HCT116 (cell line): ENCODE measurements at regions not wholly inside any gene's neighbourhood (a gene's known extent, or its start where the extent isn't known, plus 50 kb on each side); places are given as distances from the start of the nearest gene placed in this dataset.

Experiments used
- ATF3 ChIP-seq: IDR thresholded peaks from 2 replicates; pipeline ENCODE4 v1.6.1; 2012
- CTCF ChIP-seq, 3 experiments: fragments of 200-600 bp in 1 of 3; sonication (generic) in 1 of 3; IDR thresholded peaks in 2 of 3; conservative IDR thresholded peaks in 1 of 3; 2 replicates each; pipeline ENCODE4 v1.5.1; 2012 to 2017; ENCODE audit warnings: low read depth in 2 of 3, low read length in 2 of 3, antibody characterized with exemption in 1 of 3, borderline replicate concordance in 1 of 3, control low read depth in 1 of 3, mild to moderate bottlenecking in 1 of 3, mixed read lengths in 1 of 3, mixed run types in 1 of 3, moderate library complexity in 1 of 3; ENCODE audit not compliant: insufficient read depth in 1 of 3

GRCh38 chr3:156017352-156018030 lies 102.9 kb upstream of the KCNAB1 start:
- TF ChIP-seq ATF3, result no peak
- no peak for TF ChIP-seq CTCF (IDR thresholded peaks at IDR 0.05 in 2 of 3, conservative IDR thresholded peaks at IDR 0.05 in 1 of 3; ENCODE audit: borderline replicate concordance in 1 of 3, insufficient read depth in 1 of 3, low read depth in 2 of 3, low read length in 2 of 3)
